SH-SY5Y (cell line): ENCODE measurements at regions not wholly inside any gene's neighbourhood (a gene's known extent, or its start where the extent isn't known, plus 50 kb on each side); places are given as distances from the start of the nearest gene placed in this dataset.

Experiments
- GATA2 ChIP-seq: IDR thresholded peaks from 2 replicates; pipeline ENCODE4 v1.6.1; 2011; ENCODE audit warnings: mild to moderate bottlenecking, low read depth, low read length
- GATA3 ChIP-seq: IDR thresholded peaks from 2 replicates; pipeline ENCODE4 v1.6.1; 2011; ENCODE audit warnings: low read depth, mild to moderate bottlenecking, low read length, moderate library complexity

GRCh38 chr1:103309786-103310185 lies 201.5 kb upstream of the COL11A1 start:
- no peak for TF ChIP-seq GATA2
- no peak for TF ChIP-seq GATA3
